ENCODE measurements at regions not wholly inside any gene's neighbourhood (a gene's known extent, or its start where the extent isn't known, plus 50 kb on each side); places are given as distances from the start of the nearest gene placed in this dataset.

DNA sequence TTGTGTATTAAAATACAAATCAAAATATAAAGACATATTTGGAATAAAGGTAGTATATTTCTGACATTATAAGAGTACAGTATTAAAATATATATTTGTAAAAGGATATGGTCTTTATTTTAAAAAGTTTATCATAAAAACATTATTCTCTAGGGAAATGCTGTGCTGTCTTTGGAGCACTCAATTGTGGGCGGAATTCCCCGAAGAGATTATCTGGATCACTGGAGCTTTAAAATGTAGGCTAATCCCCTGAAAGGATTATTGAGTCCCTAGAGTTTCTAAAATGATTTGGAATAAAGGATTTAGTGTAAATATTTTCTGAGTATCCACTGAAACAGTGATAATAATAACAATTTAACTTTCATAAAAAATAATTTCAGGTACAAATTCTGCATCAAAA is 1239.4 kb downstream of the TECRL start:
- TF ChIP-seq, protein P1, sequence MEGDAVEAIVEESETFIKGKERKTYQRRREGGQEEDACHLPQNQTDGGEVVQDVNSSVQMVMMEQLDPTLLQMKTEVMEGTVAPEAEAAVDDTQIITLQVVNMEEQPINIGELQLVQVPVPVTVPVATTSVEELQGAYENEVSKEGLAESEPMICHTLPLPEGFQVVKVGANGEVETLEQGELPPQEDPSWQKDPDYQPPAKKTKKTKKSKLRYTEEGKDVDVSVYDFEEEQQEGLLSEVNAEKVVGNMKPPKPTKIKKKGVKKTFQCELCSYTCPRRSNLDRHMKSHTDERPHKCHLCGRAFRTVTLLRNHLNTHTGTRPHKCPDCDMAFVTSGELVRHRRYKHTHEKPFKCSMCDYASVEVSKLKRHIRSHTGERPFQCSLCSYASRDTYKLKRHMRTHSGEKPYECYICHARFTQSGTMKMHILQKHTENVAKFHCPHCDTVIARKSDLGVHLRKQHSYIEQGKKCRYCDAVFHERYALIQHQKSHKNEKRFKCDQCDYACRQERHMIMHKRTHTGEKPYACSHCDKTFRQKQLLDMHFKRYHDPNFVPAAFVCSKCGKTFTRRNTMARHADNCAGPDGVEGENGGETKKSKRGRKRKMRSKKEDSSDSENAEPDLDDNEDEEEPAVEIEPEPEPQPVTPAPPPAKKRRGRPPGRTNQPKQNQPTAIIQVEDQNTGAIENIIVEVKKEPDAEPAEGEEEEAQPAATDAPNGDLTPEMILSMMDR (IDR thresholded peaks at IDR 0.05) = no peak
- no peak for TF ChIP-seq POLR2A (IDR thresholded peaks at IDR 0.05)
